ENCODE measurements at regions not wholly inside any gene's neighbourhood (a gene's known extent, or its start where the extent isn't known, plus 50 kb on each side); places are given as distances from the start of the nearest gene placed in this dataset.

- FAIRE-seq (no peak), DNase-seq (ENCODE audit: extremely low read depth in 1 of 4, low spot score in 3 of 4) (no peak), ATAC-seq (no peak)
- POLR2A ChIA-PET: interaction anchor here (1.8 to 2.0 kb wide), 2 partner anchors 10 to 19 kb away, joined by 5 to 7 read pairs; no protein-coding TSS in a partner anchor
- 42% methylated on average over 16 of the region's 16 CpGs for WGBS (ENCODE audit: insufficient coverage, low coverage, missing lambda C conversion rate)
- no peaks in the 10 kb centered on the region for H3K9me3 ChIP-seq (replicated peaks; ENCODE audit: control insufficient read depth, insufficient read depth, low read depth, low read length)
- BruUV-seq (replicated peaks): no TSS peak
- no peaks in the 10 kb centered on the region for H3K79me2 ChIP-seq (ENCODE audit: control insufficient read depth, insufficient read depth, low read length)
- peaks cover 13% of the 10 kb centered on the region in 2 experiments for H3K4me1 ChIP-seq (replicated peaks in 1 of 2; ENCODE audit: control insufficient read depth in 2 of 2, insufficient read depth in 2 of 2, low read length in 2 of 2)
- no peak overlapping the region for H3K9ac ChIP-seq (ENCODE audit: insufficient read depth in 1 of 2, low read depth in 2 of 2, low read length in 2 of 2)
- H3K27me3 ChIP-seq (ENCODE audit: control insufficient read depth in 2 of 2, insufficient read depth in 2 of 2, low read length in 2 of 2): no peaks in the 10 kb centered on the region; a peak in 1 of 5 replicates
- intact Hi-C loops (cut with micrococcal nuclease): no loop called here
- H3K4me3 ChIP-seq: no peak overlapping the region
- no peaks in the 10 kb centered on the region for H4K20me1 ChIP-seq (replicated peaks; ENCODE audit: control insufficient read depth, insufficient read depth, low read length)
- TF ChIP-seq SPI1 (IDR thresholded peaks at IDR 0.05; ENCODE audit: borderline replicate concordance, low read depth, low read length) (0 out of 2 replicates have a peak, but pooled peaks have one; percentile 1), ZC3H8 (IDR thresholded peaks at IDR 0.05) (no peak)
- no peaks in the 10 kb centered on the region for H3K9me1 ChIP-seq (ENCODE audit: control insufficient read depth, insufficient read depth, low read length)
- no peak overlapping the region for H3K27ac ChIP-seq (ENCODE audit: extremely low read depth, low read depth, low read length)
- CTCF ChIA-PET (ENCODE audit: low intra/inter-chr PET ratio): no interaction called here
- H2AFZ ChIP-seq (ENCODE audit: low read depth, low read length): peak overlapping the region; percentile 62; the same call in 1 of the 2 replicates
- in situ Hi-C loops (cut with MboI): no loop called here
- H3K36me3 ChIP-seq (ENCODE audit: control insufficient read depth, insufficient read depth, low read length): no peaks in the 10 kb centered on the region
- H3K4me2 ChIP-seq (ENCODE audit: insufficient read depth, low read length): no peak overlapping the region; the same call in 1 of the 2 replicates
These were observed 204.0 kb upstream of the GPR12 start for GRCh38 chr13:26964278-26965250.

GRCh38 chr13:26962671-26963070 is 202.1 kb upstream of the GPR12 start:
- no peak for FAIRE-seq
- TF ChIP-seq ZNF655 (CRISPR knock-in tag; IDR thresholded peaks at IDR 0.05) (no peak), ZNF696 (CRISPR knock-in tag; conservative IDR thresholded peaks at IDR 0.05) (no peak), CBFA2T3 (IDR thresholded peaks at IDR 0.05) (no peak), CBX3 (IDR thresholded peaks at IDR 0.05; ENCODE audit: borderline replicate concordance in 1 of 2, low read length in 2 of 2) (no peak), TAL1 (IDR thresholded peaks at IDR 0.05) (no peak), ESRRA (IDR thresholded peaks at IDR 0.05; ENCODE audit: borderline replicate concordance, low read depth) (no peak), ZSCAN29 (IDR thresholded peaks at IDR 0.05) (no peak)
- Histone ChIP-seq H3K4me1 (replicated peaks in 1 of 2; ENCODE audit: control insufficient read depth in 2 of 2, insufficient read depth in 2 of 2, low read length in 2 of 2) (peaks cover 4 to 9% of the 10 kb centered on the region in 2 experiments; a peak in 4 of 5 replicates), H3K9me1 (ENCODE audit: control insufficient read depth, insufficient read depth, low read length) (no peaks in the 10 kb centered on the region), H3K27me3 (ENCODE audit: control insufficient read depth in 2 of 2, insufficient read depth in 2 of 2, low read length in 2 of 2) (no peaks in the 10 kb centered on the region; a peak in 1 of 5 replicates), H3K27ac (ENCODE audit: extremely low read depth, low read depth, low read length) (no peak overlapping the region), H3K9me3 (replicated peaks; ENCODE audit: control insufficient read depth, insufficient read depth, low read depth, low read length) (no peaks in the 10 kb centered on the region), H3K36me3 (ENCODE audit: control insufficient read depth, insufficient read depth, low read length) (no peaks in the 10 kb centered on the region), H3K9ac (ENCODE audit: insufficient read depth in 1 of 2, low read depth in 2 of 2, low read length in 2 of 2) (no peak overlapping the region), H3K4me2 (ENCODE audit: insufficient read depth, low read length) (no peak overlapping the region), H2AFZ (ENCODE audit: low read depth, low read length) (0 out of 2 replicates have a peak overlapping the region, but pooled peaks have one; percentile 63), H4K20me1 (replicated peaks; ENCODE audit: control insufficient read depth, insufficient read depth, low read length) (no peaks in the 10 kb centered on the region), H3K79me2 (ENCODE audit: control insufficient read depth, insufficient read depth, low read length) (no peaks in the 10 kb centered on the region), H3K4me3 (no peak overlapping the region)
- intact Hi-C loops (cut with micrococcal nuclease) (no loop called here), in situ Hi-C loops (cut with MboI) (no loop called here)
- WGBS (ENCODE audit: insufficient coverage, low coverage, missing lambda C conversion rate): 50% methylated on average over 1 of the region's 2 CpGs
- no peak for ATAC-seq
- CTCF ChIA-PET (ENCODE audit: low intra/inter-chr PET ratio): no interaction called here
- no TSS peak for BruUV-seq (replicated peaks)
- POLR2A ChIA-PET: interaction anchor here (1.0 to 2.0 kb wide), 3 partner anchors 8 to 20 kb away, joined by 5 to 7 read pairs (median 5); no protein-coding TSS in a partner anchor
- DNase-seq (ENCODE audit: extremely low read depth in 1 of 4, low spot score in 3 of 4): no peak

All from K562 (cell line).